ENCODE measurements at regions not wholly inside any gene's neighbourhood (a gene's known extent, or its start where the extent isn't known, plus 50 kb on each side); places are given as distances from the start of the nearest gene placed in this dataset.

- H3K27ac ChIP-seq = no peak overlapping the region
- TF ChIP-seq ZFX (IDR thresholded peaks at IDR 0.05; ENCODE audit: borderline replicate concordance) (no peak), CTCF (IDR thresholded peaks at IDR 0.05) (no peak)
Observed at GRCh38 chr11:70512716-70513115, 114.4 kb downstream of the CTTN start.

- H3K27ac ChIP-seq = no peak overlapping the region
- no peak for TF ChIP-seq ZFX (IDR thresholded peaks at IDR 0.05; ENCODE audit: borderline replicate concordance)
- TF ChIP-seq CTCF (IDR thresholded peaks at IDR 0.05) = no peak
Observed at GRCh38 chr11:70517203-70517602, 118.9 kb downstream of the CTTN start.

GRCh38 chr11:70517988-70518907 lies 119.9 kb downstream of the CTTN start:
- H3K27ac ChIP-seq = no peak overlapping the region
- TF ChIP-seq ZFX (IDR thresholded peaks at IDR 0.05; ENCODE audit: borderline replicate concordance) (no peak), CTCF (IDR thresholded peaks at IDR 0.05) (no peak)

- H3K27ac ChIP-seq = no peak overlapping the region
- TF ChIP-seq CTCF (IDR thresholded peaks at IDR 0.05) (no peak), ZFX (IDR thresholded peaks at IDR 0.05; ENCODE audit: borderline replicate concordance) (no peak)
Observed at GRCh38 chr11:70519117-70519516, 120.8 kb downstream of the CTTN start.

- H3K27ac ChIP-seq = no peak overlapping the region
- TF ChIP-seq ZFX (IDR thresholded peaks at IDR 0.05; ENCODE audit: borderline replicate concordance) (no peak), CTCF (IDR thresholded peaks at IDR 0.05) (no peak)
Observed at GRCh38 chr11:70521475-70522308, 123.4 kb downstream of the CTTN start.

GRCh38 chr11:70522309-70522592 lies 123.9 kb downstream of the CTTN start:
- no peak for TF ChIP-seq ZFX (IDR thresholded peaks at IDR 0.05; ENCODE audit: borderline replicate concordance)
- no peak for TF ChIP-seq CTCF (IDR thresholded peaks at IDR 0.05)
- no peak overlapping the region for H3K27ac ChIP-seq
